PC-9 (cell line): ENCODE measurements at regions not wholly inside any gene's neighbourhood (a gene's known extent, or its start where the extent isn't known, plus 50 kb on each side); places are given as distances from the start of the nearest gene placed in this dataset.

Source experiments
- BruUV-seq: library from RNA; stranded (reverse); fragments of 400-500 nt; replicated peaks from 2 replicates; lab custom pipeline; 2021; lab: Mats Ljungman, UMichigan
- CTCF ChIA-PET: fragments of 300-600 bp; sonication (Branson Sonifier 250); formaldehyde crosslinking; loops from one replicate; lab custom pipeline; 2022; ENCODE audit warnings: antibody characterized with exemption; lab: Charles Lee
- POLR2A ChIA-PET: fragments of 300-600 bp; sonication (Branson Sonifier 250); formaldehyde crosslinking; loops from one replicate; lab custom pipeline; 2022; ENCODE audit warnings: antibody characterized with exemption; ENCODE audit not compliant: unreplicated experiment; lab: Charles Lee
- DNase-seq, 2 experiments: peaks; one replicate each; pipeline versions ENCODE4 v3.0.0 to v3.0.0-alpha.2; 2015 to 2022; ENCODE audit warnings: mixed read lengths in 1 of 2
- H2AFZ ChIP-seq: fragments of 200-600 bp; sonication (generic); 2 replicates; pipeline ENCODE4 v1.8.1; 2017; ENCODE audit warnings: antibody characterized with exemption
- H3F3A ChIP-seq: fragments of 200-600 bp; sonication (generic); 2 replicates; pipeline ENCODE4 v1.8.1; 2017; ENCODE audit warnings: antibody characterized with exemption, mild to moderate bottlenecking, low read depth; ENCODE audit not compliant: insufficient read depth
- H3K27ac ChIP-seq: fragments of 200-600 bp; sonication (generic); 2 replicates; pipeline ENCODE4 v1.6.1; 2016; ENCODE audit warnings: mixed run types
- H3K27me3 ChIP-seq: fragments of 200-600 bp; sonication (generic); 2 replicates; pipeline ENCODE4 v1.6.1; 2016; ENCODE audit warnings: low read depth, mixed run types; ENCODE audit not compliant: insufficient read depth
- H3K36me3 ChIP-seq: fragments of 200-600 bp; sonication (generic); 2 replicates; pipeline ENCODE4 v1.6.1; 2016; ENCODE audit warnings: low read depth, mixed run types
- H3K4me1 ChIP-seq: fragments of 200-600 bp; sonication (generic); replicated peaks from 2 replicates; pipeline ENCODE4 v1.6.1; 2016; ENCODE audit warnings: mixed run types; ENCODE audit not compliant: insufficient read depth
- H3K4me2 ChIP-seq: fragments of 200-600 bp; sonication (generic); 2 replicates; pipeline ENCODE4 v1.6.1; 2017; ENCODE audit warnings: mixed run types
- H3K4me3 ChIP-seq: fragments of 200-600 bp; sonication (generic); 2 replicates; pipeline ENCODE4 v1.6.1; 2016; ENCODE audit warnings: mixed run types
- H3K79me2 ChIP-seq: fragments of 200-600 bp; sonication (generic); 2 replicates; pipeline ENCODE4 v1.6.1; 2017; ENCODE audit warnings: low read depth, mixed run types
- H3K9me2 ChIP-seq: fragments of 200-600 bp; sonication (generic); 2 replicates; pipeline ENCODE4 v1.8.1; 2017; ENCODE audit warnings: mild to moderate bottlenecking; ENCODE audit not compliant: insufficient read depth
- H3K9me3 ChIP-seq: fragments of 200-600 bp; sonication (generic); 2 replicates; pipeline ENCODE4 v1.8.1; 2016; ENCODE audit warnings: low read depth; ENCODE audit not compliant: insufficient read depth
- H4K20me1 ChIP-seq: fragments of 200-600 bp; sonication (generic); 2 replicates; pipeline ENCODE4 v1.8.1; 2017; ENCODE audit not compliant: insufficient read depth
- EZH2 ChIP-seq: fragments of 200-600 bp; sonication (generic); IDR thresholded peaks from 2 replicates; pipeline ENCODE4 v1.8.0; 2017; ENCODE audit warnings: antibody characterized with exemption, low read depth
- intact Hi-C: fragments of 100-400 bp; cut with micrococcal nuclease; formaldehyde crosslinking; loops from one replicate; pipeline ENCODE4 v1.10.0; 2022; ENCODE audit not compliant: unreplicated experiment
- TF ChIP-seq, protein P1 (sequence below): fragments of 200-600 bp; sonication (generic); conservative IDR thresholded peaks from 2 replicates; pipeline ENCODE4 v1.6.1; 2017; ENCODE audit warnings: mixed run types, antibody characterized with exemption, mild to moderate bottlenecking, moderate library complexity

GRCh38 chr18:51734576-51734975, 537.1 kb upstream of the MEX3C start:
- Histone ChIP-seq H3K79me2 (no peaks in the 10 kb centered on the region), H3K27me3 (no peaks in the 10 kb centered on the region), H3F3A (no peaks in the 10 kb centered on the region), H4K20me1 (no peaks in the 10 kb centered on the region), H3K9me3 (no peaks in the 10 kb centered on the region), H3K4me3 (no peak overlapping the region), H3K4me1 (no peaks in the 10 kb centered on the region), H3K4me2 (no peak overlapping the region), H3K36me3 (no peaks in the 10 kb centered on the region), H3K9me2 (no peaks in the 10 kb centered on the region), H3K27ac (no peak overlapping the region), H2AFZ (no peak overlapping the region)
- CTCF ChIA-PET: no interaction called here
- POLR2A ChIA-PET: no interaction called here
- no peak for DNase-seq
- intact Hi-C loops: no loop called here
- no TSS peak for BruUV-seq
- no peak for TF ChIP-seq EZH2
- TF ChIP-seq, protein P1, sequence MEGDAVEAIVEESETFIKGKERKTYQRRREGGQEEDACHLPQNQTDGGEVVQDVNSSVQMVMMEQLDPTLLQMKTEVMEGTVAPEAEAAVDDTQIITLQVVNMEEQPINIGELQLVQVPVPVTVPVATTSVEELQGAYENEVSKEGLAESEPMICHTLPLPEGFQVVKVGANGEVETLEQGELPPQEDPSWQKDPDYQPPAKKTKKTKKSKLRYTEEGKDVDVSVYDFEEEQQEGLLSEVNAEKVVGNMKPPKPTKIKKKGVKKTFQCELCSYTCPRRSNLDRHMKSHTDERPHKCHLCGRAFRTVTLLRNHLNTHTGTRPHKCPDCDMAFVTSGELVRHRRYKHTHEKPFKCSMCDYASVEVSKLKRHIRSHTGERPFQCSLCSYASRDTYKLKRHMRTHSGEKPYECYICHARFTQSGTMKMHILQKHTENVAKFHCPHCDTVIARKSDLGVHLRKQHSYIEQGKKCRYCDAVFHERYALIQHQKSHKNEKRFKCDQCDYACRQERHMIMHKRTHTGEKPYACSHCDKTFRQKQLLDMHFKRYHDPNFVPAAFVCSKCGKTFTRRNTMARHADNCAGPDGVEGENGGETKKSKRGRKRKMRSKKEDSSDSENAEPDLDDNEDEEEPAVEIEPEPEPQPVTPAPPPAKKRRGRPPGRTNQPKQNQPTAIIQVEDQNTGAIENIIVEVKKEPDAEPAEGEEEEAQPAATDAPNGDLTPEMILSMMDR: no peak

- ChIA-PET CTCF (no interaction called here), POLR2A (no interaction called here)
- DNase-seq: no peak
- Histone ChIP-seq H3K4me3 (no peak overlapping the region), H3K79me2 (no peaks in the 10 kb centered on the region), H3K9me3 (no peaks in the 10 kb centered on the region), H3K9me2 (no peaks in the 10 kb centered on the region), H3K27ac (no peak overlapping the region), H3K27me3 (no peaks in the 10 kb centered on the region), H3K4me1 (no peaks in the 10 kb centered on the region), H4K20me1 (no peaks in the 10 kb centered on the region), H3K36me3 (no peaks in the 10 kb centered on the region), H2AFZ (no peak overlapping the region), H3K4me2 (no peak overlapping the region), H3F3A (no peaks in the 10 kb centered on the region)
- no peak for TF ChIP-seq EZH2
- TF ChIP-seq, protein P1: no peak
- intact Hi-C loops: no loop called here
- no TSS peak for BruUV-seq
These were observed 541.7 kb upstream of the MEX3C start for GRCh38 chr18:51739044-51739666.

- no peaks in the 10 kb centered on the region for H3F3A ChIP-seq
- H3K4me1 ChIP-seq: no peaks in the 10 kb centered on the region
- 0 out of 2 replicates have a peak, but pooled peaks cover 5% of the 10 kb centered on the region for H3K27me3 ChIP-seq
- TF ChIP-seq, protein P1: no peak
- no peak for TF ChIP-seq EZH2
- H2AFZ ChIP-seq: no peak overlapping the region
- no peaks in the 10 kb centered on the region for H3K36me3 ChIP-seq
- no peak overlapping the region for H3K27ac ChIP-seq
- H3K9me2 ChIP-seq: no peaks in the 10 kb centered on the region
- H4K20me1 ChIP-seq: no peaks in the 10 kb centered on the region
- intact Hi-C loops: no loop called here
- no peak overlapping the region for H3K4me2 ChIP-seq
- H3K9me3 ChIP-seq: no peaks in the 10 kb centered on the region
- no peaks in the 10 kb centered on the region for H3K79me2 ChIP-seq
- ChIA-PET CTCF (no interaction called here), POLR2A (no interaction called here)
- no TSS peak for BruUV-seq
- DNase-seq: no peak
- H3K4me3 ChIP-seq: no peak overlapping the region
These were observed 554.4 kb upstream of the MEX3C start for GRCh38 chr18:51751901-51752300.
